ENCODE measurements at regions not wholly inside any gene's neighbourhood (a gene's known extent, or its start where the extent isn't known, plus 50 kb on each side); places are given as distances from the start of the nearest gene placed in this dataset.

DNA sequence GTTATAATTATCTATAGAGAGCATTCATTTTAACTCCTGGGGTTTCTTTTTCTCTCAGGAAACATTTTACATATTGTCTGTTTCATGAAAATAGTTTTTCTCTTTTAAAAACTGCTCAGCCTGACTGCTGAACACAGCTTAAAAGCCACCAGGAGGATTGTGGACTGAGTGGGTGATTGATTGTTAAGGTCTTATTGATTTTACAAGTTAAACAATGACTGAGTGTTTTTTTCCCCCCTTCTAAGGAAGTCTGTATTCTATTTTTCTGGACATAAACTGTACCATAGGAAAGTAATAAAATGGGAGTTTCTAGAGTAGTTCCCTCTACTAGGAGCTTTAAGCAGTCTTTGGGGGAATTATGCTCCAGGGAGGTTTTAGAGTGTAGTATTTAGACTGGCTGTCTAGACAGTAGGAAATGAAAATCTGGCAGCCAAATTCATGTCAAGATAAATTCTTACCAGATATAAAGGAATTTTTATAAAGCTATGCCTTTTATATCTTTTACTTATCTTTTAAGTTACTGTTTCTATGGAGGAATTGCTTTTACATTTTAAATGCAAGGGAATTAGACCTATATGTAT, 463.9 kb downstream of the PRR16 start:
- Histone ChIP-seq H3K9me3 (replicated peaks; ENCODE audit: control insufficient read depth, insufficient read depth, low read depth, low read length) (no peaks in the 10 kb centered on the region), H3K27ac (ENCODE audit: extremely low read depth, low read depth, low read length) (no peak overlapping the region), H3K27me3 (ENCODE audit: control insufficient read depth in 2 of 2, insufficient read depth in 2 of 2, low read length in 2 of 2) (no peaks in the 10 kb centered on the region), H3K4me3 (no peak overlapping the region), H4K20me1 (replicated peaks; ENCODE audit: control insufficient read depth, insufficient read depth, low read length) (no peaks in the 10 kb centered on the region), H3K36me3 (ENCODE audit: control insufficient read depth, insufficient read depth, low read length) (no peaks in the 10 kb centered on the region), H3K4me2 (ENCODE audit: insufficient read depth, low read length) (no peak overlapping the region), H3K79me2 (ENCODE audit: control insufficient read depth, insufficient read depth, low read length) (no peaks in the 10 kb centered on the region), H2AFZ (ENCODE audit: low read depth, low read length) (no peak overlapping the region), H3K9ac (ENCODE audit: insufficient read depth in 1 of 2, low read depth in 2 of 2, low read length in 2 of 2) (no peak overlapping the region), H3K4me1 (replicated peaks in 1 of 2; ENCODE audit: control insufficient read depth in 2 of 2, insufficient read depth in 2 of 2, low read length in 2 of 2) (no peaks in the 10 kb centered on the region), H3K9me1 (ENCODE audit: control insufficient read depth, insufficient read depth, low read length) (no peaks in the 10 kb centered on the region)
- in situ Hi-C loops (cut with MboI) (no loop called here), intact Hi-C loops (cut with micrococcal nuclease) (no loop called here)
- ChIA-PET POLR2A (interaction anchor here (0.8 kb wide), 1 partner anchor 605 kb away, joined by 3 read pairs; no protein-coding TSS in a partner anchor), CTCF (ENCODE audit: low intra/inter-chr PET ratio) (no interaction called here)
- no peak for FAIRE-seq
- ATAC-seq = no peak
- BruUV-seq (replicated peaks) = no TSS peak
- no peak for DNase-seq (ENCODE audit: extremely low read depth in 1 of 4, low spot score in 3 of 4)
- TF ChIP-seq XRCC5 (IDR thresholded peaks at IDR 0.05; ENCODE audit: low read depth, low read length) = no peak
- TF ChIP-seq ZNF263 (CRISPR knock-in tag; IDR thresholded peaks at IDR 0.05; ENCODE audit: borderline replicate concordance) = no peak
- TF ChIP-seq, protein P1, sequence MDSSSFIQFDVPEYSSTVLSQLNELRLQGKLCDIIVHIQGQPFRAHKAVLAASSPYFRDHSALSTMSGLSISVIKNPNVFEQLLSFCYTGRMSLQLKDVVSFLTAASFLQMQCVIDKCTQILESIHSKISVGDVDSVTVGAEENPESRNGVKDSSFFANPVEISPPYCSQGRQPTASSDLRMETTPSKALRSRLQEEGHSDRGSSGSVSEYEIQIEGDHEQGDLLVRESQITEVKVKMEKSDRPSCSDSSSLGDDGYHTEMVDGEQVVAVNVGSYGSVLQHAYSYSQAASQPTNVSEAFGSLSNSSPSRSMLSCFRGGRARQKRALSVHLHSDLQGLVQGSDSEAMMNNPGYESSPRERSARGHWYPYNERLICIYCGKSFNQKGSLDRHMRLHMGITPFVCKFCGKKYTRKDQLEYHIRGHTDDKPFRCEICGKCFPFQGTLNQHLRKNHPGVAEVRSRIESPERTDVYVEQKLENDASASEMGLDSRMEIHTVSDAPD (CRISPR knock-in tag; IDR thresholded peaks at IDR 0.05) = no peak
- no peak for TF ChIP-seq ZNF311 (CRISPR knock-in tag; IDR thresholded peaks at IDR 0.05)
- TF ChIP-seq MAFK (IDR thresholded peaks at IDR 0.05; ENCODE audit: low read length) = no peak
- TF ChIP-seq SP2 (IDR thresholded peaks at IDR 0.05; ENCODE audit: extremely low read depth, low read depth, low read length, poor library complexity, severe bottlenecking) = no peak
- TF ChIP-seq SIX5 (IDR thresholded peaks at IDR 0.05; ENCODE audit: borderline replicate concordance in 1 of 2, insufficient read depth in 1 of 2, low read depth in 1 of 2, low read length in 2 of 2) = no peak
- TF ChIP-seq BCOR (IDR thresholded peaks at IDR 0.05) = no peak
- TF ChIP-seq TOE1 (IDR thresholded peaks at IDR 0.05; ENCODE audit: borderline replicate concordance) = no peak
- TF ChIP-seq TOE1 (CRISPR knock-in tag; IDR thresholded peaks at IDR 0.05; ENCODE audit: borderline replicate concordance, low read depth) = no peak
- no peak for TF ChIP-seq ZFP36 (IDR thresholded peaks at IDR 0.05; ENCODE audit: low read depth, low read length, partially characterized antibody)
- no peak for TF ChIP-seq ASH1L (IDR thresholded peaks at IDR 0.05; ENCODE audit: borderline replicate concordance, low read depth, partially characterized antibody)
- TF ChIP-seq, protein P2, sequence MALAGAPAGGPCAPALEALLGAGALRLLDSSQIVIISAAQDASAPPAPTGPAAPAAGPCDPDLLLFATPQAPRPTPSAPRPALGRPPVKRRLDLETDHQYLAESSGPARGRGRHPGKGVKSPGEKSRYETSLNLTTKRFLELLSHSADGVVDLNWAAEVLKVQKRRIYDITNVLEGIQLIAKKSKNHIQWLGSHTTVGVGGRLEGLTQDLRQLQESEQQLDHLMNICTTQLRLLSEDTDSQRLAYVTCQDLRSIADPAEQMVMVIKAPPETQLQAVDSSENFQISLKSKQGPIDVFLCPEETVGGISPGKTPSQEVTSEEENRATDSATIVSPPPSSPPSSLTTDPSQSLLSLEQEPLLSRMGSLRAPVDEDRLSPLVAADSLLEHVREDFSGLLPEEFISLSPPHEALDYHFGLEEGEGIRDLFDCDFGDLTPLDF (CRISPR knock-in tag; IDR thresholded peaks at IDR 0.05) = no peak
- TF ChIP-seq PRMT5 (CRISPR knock-in tag; IDR thresholded peaks at IDR 0.05) = no peak
- no peak for TF ChIP-seq TEAD1 (CRISPR knock-in tag; IDR thresholded peaks at IDR 0.05)
- TF ChIP-seq ZNF644 (tag; IDR thresholded peaks at IDR 0.05; ENCODE audit: low read depth) = no peak
- TF ChIP-seq, protein P3, sequence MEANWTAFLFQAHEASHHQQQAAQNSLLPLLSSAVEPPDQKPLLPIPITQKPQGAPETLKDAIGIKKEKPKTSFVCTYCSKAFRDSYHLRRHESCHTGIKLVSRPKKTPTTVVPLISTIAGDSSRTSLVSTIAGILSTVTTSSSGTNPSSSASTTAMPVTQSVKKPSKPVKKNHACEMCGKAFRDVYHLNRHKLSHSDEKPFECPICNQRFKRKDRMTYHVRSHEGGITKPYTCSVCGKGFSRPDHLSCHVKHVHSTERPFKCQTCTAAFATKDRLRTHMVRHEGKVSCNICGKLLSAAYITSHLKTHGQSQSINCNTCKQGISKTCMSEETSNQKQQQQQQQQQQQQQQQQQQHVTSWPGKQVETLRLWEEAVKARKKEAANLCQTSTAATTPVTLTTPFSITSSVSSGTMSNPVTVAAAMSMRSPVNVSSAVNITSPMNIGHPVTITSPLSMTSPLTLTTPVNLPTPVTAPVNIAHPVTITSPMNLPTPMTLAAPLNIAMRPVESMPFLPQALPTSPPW (CRISPR knock-in tag; IDR thresholded peaks at IDR 0.05) = no peak
- TF ChIP-seq RBFOX2 (IDR thresholded peaks at IDR 0.05; ENCODE audit: low read depth, low read length) = no peak

Data from K562 (cell line).